Sigmoid colon (tissue), 3 donors: ENCODE measurements at regions not wholly inside any gene's neighbourhood (a gene's known extent, or its start where the extent isn't known, plus 50 kb on each side); places are given as distances from the start of the nearest gene placed in this dataset.

ENCODE experiments used
- CTCF ChIP-seq, 4 experiments: fragments of 450-650 bp in 3 of 4; fragments of 200-600 bp in 1 of 4; IDR thresholded peaks; one replicate each; pipeline ENCODE4 v1.5.1; 2016 to 2019; ENCODE audit warnings: antibody characterized with exemption in 4 of 4, mild to moderate bottlenecking in 3 of 4, moderate library complexity in 2 of 4
- POLR2A ChIP-seq, 2 donors: fragments of 450-650 bp; IDR thresholded peaks; one replicate each; pipeline ENCODE4 v1.6.1; 2016; ENCODE audit warnings: antibody characterized with exemption in 2 of 2, mild to moderate bottlenecking in 2 of 2, moderate library complexity in 2 of 2

DNA sequence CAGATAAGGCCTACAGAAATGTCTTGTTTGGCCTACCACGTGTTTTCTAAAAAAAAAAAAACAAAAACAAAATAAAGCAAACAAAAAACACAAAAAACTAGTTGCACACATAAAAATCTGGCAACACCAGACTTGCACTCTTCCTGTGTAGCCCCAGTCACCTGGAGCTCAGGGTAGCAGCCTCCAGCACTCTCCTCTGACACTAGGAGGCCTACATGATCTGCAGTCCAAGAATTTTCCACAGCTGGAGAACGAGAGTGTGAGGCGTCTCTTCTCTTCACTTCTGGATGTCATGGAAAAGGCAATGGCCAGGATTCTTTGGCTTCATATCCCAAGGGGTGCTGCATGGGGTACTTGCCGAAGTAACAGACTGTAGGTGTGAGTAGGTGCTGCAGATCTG lies 310.2 kb upstream of the SALL1 start:
- no peak for TF ChIP-seq CTCF (IDR thresholded peaks at IDR 0.05)
- no peak for TF ChIP-seq POLR2A (IDR thresholded peaks at IDR 0.05)
